HG03571 (cell line): ENCODE measurements at regions not wholly inside any gene's neighbourhood (a gene's known extent, or its start where the extent isn't known, plus 50 kb on each side); places are given as distances from the start of the nearest gene placed in this dataset.
"Not testable (repeated sequence)": the region's sequence is repeated elsewhere in the genome, so short reads cannot be mapped to it uniquely, and the experiment has no call there.

Experiments used
- ATAC-seq: cut with Tn5 transposase; IDR thresholded peaks from one replicate; pipeline ENCODE4 v1.9.1; 2021; ENCODE audit not compliant: unreplicated experiment

GRCh38 chr1:238779716-238780115, 606.7 kb upstream of the CHRM3 start:
- no peak for ATAC-seq

GRCh38 chr1:238778113-238778512, 608.3 kb upstream of the CHRM3 start:
- no peak for ATAC-seq

DNA sequence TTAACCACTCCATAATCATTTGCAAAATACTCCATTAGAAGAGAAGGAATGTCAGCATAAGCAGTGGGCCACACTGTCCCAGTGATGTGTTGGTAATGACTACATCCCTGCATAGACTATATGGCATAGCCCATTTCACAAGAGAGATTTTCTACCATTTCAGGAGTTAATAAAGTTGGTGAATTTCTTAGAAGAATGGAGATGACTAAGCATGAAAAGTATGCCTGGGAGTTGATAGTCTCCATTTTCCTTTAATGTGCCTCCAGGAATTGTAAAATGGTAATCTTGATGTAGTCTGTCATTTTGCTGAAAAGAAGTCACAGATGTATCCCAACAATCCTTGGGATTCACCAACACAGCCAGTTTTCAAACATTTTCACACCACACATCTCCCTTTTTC, 608.8 kb upstream of the CHRM3 start:
- no peak for ATAC-seq

- ATAC-seq, result no peak
These were observed 610.2 kb upstream of the CHRM3 start for GRCh38 chr1:238776126-238776525.

- ATAC-seq, result no peak
These were observed 614.0 kb upstream of the CHRM3 start for GRCh38 chr1:238772322-238772721.

- no peak for ATAC-seq
These were observed 619.0 kb upstream of the CHRM3 start for GRCh38 chr1:238767321-238767720.

- no peak for ATAC-seq
These were observed 621.6 kb upstream of the CHRM3 start for GRCh38 chr1:238764779-238765178.

- no peak for ATAC-seq
These were observed 633.1 kb upstream of the CHRM3 start for GRCh38 chr1:238753252-238753651.

DNA sequence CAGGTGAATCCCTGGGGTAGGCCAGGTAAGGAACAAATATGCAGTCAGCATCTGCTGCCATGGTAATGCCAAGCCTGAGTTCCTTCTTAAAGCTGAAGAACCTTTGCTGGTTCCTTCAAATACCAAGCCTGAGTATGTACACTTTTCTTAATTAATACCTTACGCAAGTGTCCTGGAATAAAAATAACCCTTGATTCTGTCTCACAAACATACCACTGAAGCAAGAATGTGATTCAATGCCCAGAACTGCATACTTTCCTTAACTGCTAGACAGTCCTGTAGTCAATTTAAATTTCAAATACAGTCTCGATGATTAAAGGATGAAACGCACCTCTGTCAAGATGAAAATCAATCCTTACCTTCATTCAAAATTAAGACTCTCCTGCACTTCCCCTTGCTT, 634.0 kb upstream of the CHRM3 start:
- no peak for ATAC-seq

DNA sequence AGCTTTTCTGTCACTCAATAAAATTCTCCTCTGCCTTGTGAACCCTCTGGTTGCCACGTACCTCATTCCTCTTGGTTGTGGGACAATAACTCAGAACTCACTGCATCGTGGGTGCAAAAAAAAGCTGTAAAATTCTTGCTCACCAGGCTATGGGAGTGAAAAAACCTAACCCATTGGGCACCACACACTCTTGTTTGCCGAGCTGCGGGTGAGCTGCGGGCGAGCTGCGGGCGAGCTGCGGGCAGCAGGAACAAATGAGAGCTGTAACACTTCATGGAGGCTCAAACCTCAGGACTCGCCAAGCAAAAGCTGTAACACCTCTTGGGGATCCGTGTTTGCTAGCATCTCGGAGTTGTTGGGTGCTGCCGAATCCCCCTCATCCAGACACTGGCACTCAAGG, 641.3 kb upstream of the CHRM3 start:
- no peak for ATAC-seq

GRCh38 chr1:238738892-238739291, 647.5 kb upstream of the CHRM3 start:
- no peak for ATAC-seq

DNA sequence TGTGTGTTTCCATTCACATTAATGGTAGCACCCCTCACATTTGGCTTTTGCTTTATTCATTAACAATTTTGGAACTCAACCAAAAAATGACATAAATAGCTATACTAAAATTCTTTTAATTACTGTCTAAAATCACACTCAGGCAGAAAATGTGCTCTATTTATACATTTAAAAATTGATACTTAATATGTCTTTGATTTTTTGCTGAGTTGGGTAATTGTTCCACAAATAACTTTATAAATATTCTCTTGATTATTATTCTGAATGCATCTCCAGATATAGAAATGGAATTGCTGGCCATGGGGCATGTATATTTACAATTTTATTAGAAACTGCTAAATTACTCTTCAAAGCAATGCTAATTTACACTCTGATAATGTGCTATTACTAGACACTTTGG, 658.7 kb upstream of the CHRM3 start:
- no peak for ATAC-seq

GRCh38 chr1:238722812-238723211, 663.6 kb upstream of the CHRM3 start:
- ATAC-seq, result no peak

GRCh38 chr1:238710697-238711096, 675.7 kb upstream of the CHRM3 start:
- no peak for ATAC-seq

GRCh38 chr1:238701024-238701423, 685.3 kb upstream of the CHRM3 start:
- no peak for ATAC-seq

DNA sequence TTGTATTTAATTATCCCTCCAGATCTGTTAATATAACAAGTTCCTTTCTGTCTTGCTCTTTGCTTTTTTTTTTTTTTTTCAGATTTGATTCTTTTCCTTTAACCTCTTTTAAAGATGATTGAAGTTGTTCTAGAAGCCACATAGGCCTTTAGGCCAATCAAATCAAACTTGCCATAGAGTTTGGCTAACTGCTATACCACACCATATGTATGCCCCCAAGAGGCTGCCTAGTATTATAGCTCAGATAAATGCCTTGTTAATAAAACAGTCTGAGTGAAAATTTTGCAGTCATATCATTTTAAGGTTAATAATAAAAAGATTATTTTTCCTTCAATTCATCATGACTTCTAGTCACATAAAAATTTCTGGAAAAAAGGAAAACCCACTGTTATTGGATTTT, 696.0 kb upstream of the CHRM3 start:
- ATAC-seq, result no peak

DNA sequence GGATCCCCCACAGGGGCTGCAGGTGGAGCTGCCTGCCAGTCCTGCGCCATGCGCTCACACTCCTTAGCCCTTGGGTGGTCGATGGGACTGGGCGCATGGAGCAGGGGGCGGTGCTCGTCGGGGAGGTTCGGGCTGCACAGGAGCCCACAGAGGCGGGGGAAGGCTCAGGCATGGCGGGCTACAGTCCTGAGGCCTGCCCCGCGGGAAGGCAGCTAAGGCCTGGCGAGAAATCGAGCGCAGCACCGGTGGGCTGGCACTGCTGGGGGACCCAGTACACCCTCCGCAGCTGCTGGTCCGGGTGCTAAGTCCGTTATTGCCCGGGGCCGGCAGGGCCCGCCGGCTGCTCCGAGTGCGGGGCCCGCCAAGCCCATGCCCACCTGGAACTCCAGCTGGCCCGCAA, 701.8 kb upstream of the CHRM3 start:
- not testable (repeated sequence) for ATAC-seq

GRCh38 chr1:238681451-238681850, 704.9 kb upstream of the CHRM3 start:
- ATAC-seq, result no peak

DNA sequence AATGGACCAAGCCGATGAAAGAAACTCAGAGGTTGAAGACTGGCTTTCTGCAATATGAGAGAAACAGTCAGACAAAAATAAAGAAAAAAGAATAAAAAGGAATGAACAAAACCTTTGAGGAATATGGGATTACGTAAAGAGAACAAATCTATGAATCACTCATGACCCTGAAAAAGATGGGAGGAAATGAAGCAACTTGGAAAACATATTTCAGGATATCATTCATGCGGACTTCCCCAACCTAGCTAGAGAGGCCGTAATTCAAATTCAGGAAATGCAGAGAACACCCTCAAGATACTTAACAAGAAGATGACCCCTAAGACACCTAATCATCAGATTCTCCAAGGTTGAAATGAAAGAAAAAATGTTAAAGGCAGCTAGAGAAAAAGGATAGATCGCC, 705.3 kb upstream of the CHRM3 start:
- no peak for ATAC-seq

DNA sequence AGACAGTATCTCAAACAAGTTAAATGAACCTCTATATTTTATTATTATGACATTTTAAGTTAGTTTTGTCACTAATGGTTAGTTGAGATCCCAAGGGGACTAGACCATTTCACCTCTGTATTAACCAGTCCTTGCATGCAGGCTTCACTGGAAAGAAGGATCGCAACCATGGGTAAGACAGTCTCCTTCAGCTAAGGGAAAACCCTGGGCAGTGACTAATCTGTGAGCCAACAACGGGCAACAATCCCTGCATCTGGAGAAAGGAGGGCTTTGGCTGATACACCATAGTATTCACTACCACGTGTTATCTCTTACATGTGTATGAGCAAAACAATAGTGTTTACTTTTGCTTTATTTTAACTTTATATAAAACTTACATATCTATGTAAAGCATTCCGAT, 708.8 kb upstream of the CHRM3 start:
- ATAC-seq, result no peak

GRCh38 chr1:238675221-238675620, 711.1 kb upstream of the CHRM3 start:
- no peak for ATAC-seq

DNA sequence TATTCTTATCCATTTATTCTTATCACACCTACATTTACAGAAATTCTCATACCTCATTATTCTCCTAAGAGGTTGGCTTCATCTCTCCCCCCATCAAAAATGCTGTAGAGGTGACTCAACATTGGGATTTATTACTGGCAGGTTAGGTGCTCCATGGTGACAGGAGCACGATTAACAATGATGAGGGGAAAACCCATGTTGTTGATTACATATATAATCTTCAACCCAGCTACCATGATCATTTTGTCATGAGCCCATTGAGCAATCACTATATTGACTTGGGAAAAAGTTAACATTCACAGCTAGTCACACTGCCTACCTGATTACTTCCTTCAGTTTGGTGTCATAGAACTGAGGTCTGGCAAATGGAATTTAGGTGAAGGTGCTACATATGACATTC, 712.1 kb upstream of the CHRM3 start:
- ATAC-seq, result no peak

GRCh38 chr1:238673561-238673960, 712.8 kb upstream of the CHRM3 start:
- ATAC-seq, result no peak

GRCh38 chr1:238672806-238673205, 713.6 kb upstream of the CHRM3 start:
- no peak for ATAC-seq
